ENCODE measurements at regions not wholly inside any gene's neighbourhood (a gene's known extent, or its start where the extent isn't known, plus 50 kb on each side); places are given as distances from the start of the nearest gene placed in this dataset.

DNA sequence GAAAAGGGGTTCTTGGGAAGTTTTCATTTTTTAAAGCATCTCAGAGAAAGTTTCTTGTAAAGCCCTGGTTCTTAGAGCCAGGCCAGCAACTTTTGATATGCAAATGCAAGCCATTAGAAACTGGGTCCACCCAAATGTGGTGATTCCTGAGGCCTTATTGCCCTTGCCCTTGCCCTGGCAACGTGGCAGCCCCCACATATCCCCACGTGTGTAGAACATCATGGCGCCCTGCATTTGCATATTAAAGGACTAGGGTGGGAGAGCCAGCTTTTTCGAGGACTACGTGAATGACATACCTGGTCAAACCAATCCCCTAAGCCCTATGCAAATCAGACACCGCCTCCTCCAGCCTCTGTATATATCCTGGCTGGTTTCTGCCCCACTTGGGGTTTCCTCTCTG lies 314.9 kb upstream of the NECTIN3 start:
- TF ChIP-seq ZNF274 (IDR thresholded peaks at IDR 0.05; ENCODE audit: low read depth, low read length): no peak
- TF ChIP-seq YY1 (IDR thresholded peaks at IDR 0.05; ENCODE audit: insufficient read depth, insufficient read length): no peak
- TF ChIP-seq SUZ12 (IDR thresholded peaks at IDR 0.05; ENCODE audit: extremely low read depth, insufficient read depth, insufficient read length): no peak

All from NT2/D1 (cell line).